ENCODE measurements at regions not wholly inside any gene's neighbourhood (a gene's known extent, or its start where the extent isn't known, plus 50 kb on each side); places are given as distances from the start of the nearest gene placed in this dataset.
"Not testable (repeated sequence)": the region's sequence is repeated elsewhere in the genome, so short reads cannot be mapped to it uniquely, and the experiment has no call there.

GRCh38 chr6:140806431-140806830 lies 1326.3 kb upstream of the GJE1 start:
- peaks cover 8% of the 10 kb centered on the region for H3K4me1 Mint-ChIP-seq
- CTCF ChIA-PET, result no interaction called here
- H3K36me3 Mint-ChIP-seq, result no peaks in the 10 kb centered on the region
- no peak for DNase-seq
- no peak overlapping the region for H3K27ac Mint-ChIP-seq
- H3K9me3 Mint-ChIP-seq, result no peaks in the 10 kb centered on the region
- no peaks in the 10 kb centered on the region for H3K27me3 Mint-ChIP-seq
- H3K4me3 Mint-ChIP-seq, result no peak overlapping the region

GRCh38 chr6:140794544-140794943 lies 1338.2 kb upstream of the GJE1 start:
- H3K9me3 Mint-ChIP-seq, result no peaks in the 10 kb centered on the region
- no peak overlapping the region for H3K4me3 Mint-ChIP-seq
- no peak overlapping the region for H3K27ac Mint-ChIP-seq
- CTCF ChIA-PET, result no interaction called here
- no peaks in the 10 kb centered on the region for H3K4me1 Mint-ChIP-seq
- no peak for DNase-seq
- H3K27me3 Mint-ChIP-seq, result no peaks in the 10 kb centered on the region
- no peaks in the 10 kb centered on the region for H3K36me3 Mint-ChIP-seq

- Mint-ChIP-seq H3K4me3 (no peak overlapping the region), H3K36me3 (no peaks in the 10 kb centered on the region), H3K27me3 (no peaks in the 10 kb centered on the region), H3K4me1 (no peaks in the 10 kb centered on the region), H3K27ac (no peak overlapping the region), H3K9me3 (no peaks in the 10 kb centered on the region)
- CTCF ChIA-PET, result no interaction called here
- DNase-seq, result no peak
These were observed 1342.6 kb upstream of the GJE1 start for GRCh38 chr6:140790109-140790508.

GRCh38 chr6:140789466-140789865 lies 1343.3 kb upstream of the GJE1 start:
- Mint-ChIP-seq H3K4me1 (no peaks in the 10 kb centered on the region), H3K4me3 (no peak overlapping the region), H3K27ac (no peak overlapping the region), H3K9me3 (no peaks in the 10 kb centered on the region), H3K36me3 (no peaks in the 10 kb centered on the region), H3K27me3 (no peaks in the 10 kb centered on the region)
- CTCF ChIA-PET, result no interaction called here
- no peak for DNase-seq

GRCh38 chr6:140785926-140786325 lies 1346.8 kb upstream of the GJE1 start:
- CTCF ChIA-PET, result no interaction called here
- H3K27me3 Mint-ChIP-seq, result no peaks in the 10 kb centered on the region
- H3K9me3 Mint-ChIP-seq, result no peaks in the 10 kb centered on the region

GRCh38 chr6:140784573-140784972 lies 1348.2 kb upstream of the GJE1 start:
- CTCF ChIA-PET, result no interaction called here
- Mint-ChIP-seq H3K27ac (no peak overlapping the region), H3K4me3 (no peak overlapping the region), H3K4me1 (no peaks in the 10 kb centered on the region), H3K9me3 (no peaks in the 10 kb centered on the region), H3K36me3 (no peaks in the 10 kb centered on the region), H3K27me3 (no peaks in the 10 kb centered on the region)
- DNase-seq, result no peak

More at GRCh38 chr6:140785926-140786325, 1346.8 kb upstream of the GJE1 start:
- no peak overlapping the region for H3K27ac Mint-ChIP-seq
- no peaks in the 10 kb centered on the region for H3K36me3 Mint-ChIP-seq
- DNase-seq, result no peak
- no peaks in the 10 kb centered on the region for H3K4me1 Mint-ChIP-seq
- H3K4me3 Mint-ChIP-seq, result no peak overlapping the region

- H3K9me3 Mint-ChIP-seq, H3K27me3 Mint-ChIP-seq, H3K27ac Mint-ChIP-seq, DNase-seq, H3K4me1 Mint-ChIP-seq, H3K36me3 Mint-ChIP-seq, H3K4me3 Mint-ChIP-seq, CTCF ChIA-PET: not testable (repeated sequence)
These were observed 1349.2 kb upstream of the GJE1 start for GRCh38 chr6:140783504-140783903.

GRCh38 chr6:140782941-140783340 lies 1349.8 kb upstream of the GJE1 start:
- H3K27ac Mint-ChIP-seq, result no peak overlapping the region
- no peaks in the 10 kb centered on the region for H3K9me3 Mint-ChIP-seq
- no peak for DNase-seq
- CTCF ChIA-PET, result no interaction called here
- no peak overlapping the region for H3K4me3 Mint-ChIP-seq
- no peaks in the 10 kb centered on the region for H3K36me3 Mint-ChIP-seq
- H3K4me1 Mint-ChIP-seq, result no peaks in the 10 kb centered on the region
- H3K27me3 Mint-ChIP-seq, result no peaks in the 10 kb centered on the region

GRCh38 chr6:140779991-140780596 lies 1352.6 kb upstream of the GJE1 start:
- Mint-ChIP-seq H3K4me3 (no peak overlapping the region), H3K27ac (no peak overlapping the region), H3K9me3 (no peaks in the 10 kb centered on the region), H3K27me3 (no peaks in the 10 kb centered on the region), H3K36me3 (no peaks in the 10 kb centered on the region), H3K4me1 (no peaks in the 10 kb centered on the region)
- DNase-seq, result no peak
- CTCF ChIA-PET, result no interaction called here

- no peaks in the 10 kb centered on the region for H3K4me1 Mint-ChIP-seq
- no peaks in the 10 kb centered on the region for H3K36me3 Mint-ChIP-seq
- CTCF ChIA-PET, result no interaction called here
- H3K9me3 Mint-ChIP-seq, result no peaks in the 10 kb centered on the region
- H3K27me3 Mint-ChIP-seq, result no peaks in the 10 kb centered on the region
- H3K27ac Mint-ChIP-seq, result no peak overlapping the region
- no peak for DNase-seq
- no peak overlapping the region for H3K4me3 Mint-ChIP-seq
These were observed 1353.4 kb upstream of the GJE1 start for GRCh38 chr6:140779341-140779740.

GRCh38 chr6:140777780-140778179 lies 1354.9 kb upstream of the GJE1 start:
- no peaks in the 10 kb centered on the region for H3K4me1 Mint-ChIP-seq
- H3K9me3 Mint-ChIP-seq, result no peaks in the 10 kb centered on the region
- H3K27ac Mint-ChIP-seq, result no peak overlapping the region
- no peaks in the 10 kb centered on the region for H3K27me3 Mint-ChIP-seq
- H3K36me3 Mint-ChIP-seq, result no peaks in the 10 kb centered on the region
- CTCF ChIA-PET, result no interaction called here
- no peak overlapping the region for H3K4me3 Mint-ChIP-seq
- DNase-seq, result no peak

- CTCF ChIA-PET, result no interaction called here
- no peaks in the 10 kb centered on the region for H3K4me1 Mint-ChIP-seq
- no peaks in the 10 kb centered on the region for H3K27me3 Mint-ChIP-seq
- H3K36me3 Mint-ChIP-seq, result no peaks in the 10 kb centered on the region
- H3K27ac Mint-ChIP-seq, result no peak overlapping the region
- no peak for DNase-seq
- H3K9me3 Mint-ChIP-seq, result no peaks in the 10 kb centered on the region
- no peak overlapping the region for H3K4me3 Mint-ChIP-seq
These were observed 1357.7 kb upstream of the GJE1 start for GRCh38 chr6:140775061-140775460.

- Mint-ChIP-seq H3K36me3 (no peaks in the 10 kb centered on the region), H3K9me3 (peaks cover 2% of the 10 kb centered on the region)
- CTCF ChIA-PET, result no interaction called here
These were observed 1358.6 kb upstream of the GJE1 start for GRCh38 chr6:140774080-140774505.

GRCh38 chr6:140773276-140773675 lies 1359.4 kb upstream of the GJE1 start:
- Mint-ChIP-seq H3K27me3 (no peaks in the 10 kb centered on the region), H3K27ac (no peak overlapping the region), H3K9me3 (peaks cover 3% of the 10 kb centered on the region), H3K4me3 (no peak overlapping the region), H3K4me1 (no peaks in the 10 kb centered on the region), H3K36me3 (no peaks in the 10 kb centered on the region)
- CTCF ChIA-PET, result no interaction called here
- DNase-seq, result no peak

More at GRCh38 chr6:140774080-140774505, 1358.6 kb upstream of the GJE1 start:
- no peak overlapping the region for H3K27ac Mint-ChIP-seq
- no peaks in the 10 kb centered on the region for H3K27me3 Mint-ChIP-seq
- H3K4me1 Mint-ChIP-seq, result no peaks in the 10 kb centered on the region
- DNase-seq, result no peak
- no peak overlapping the region for H3K4me3 Mint-ChIP-seq

- H3K4me3 Mint-ChIP-seq, result no peak overlapping the region
These were observed 1360.1 kb upstream of the GJE1 start for GRCh38 chr6:140772576-140772975.

GRCh38 chr6:140768133-140768532 lies 1364.6 kb upstream of the GJE1 start:
- Mint-ChIP-seq H3K27me3 (no peaks in the 10 kb centered on the region), H3K9me3 (peaks cover 5% of the 10 kb centered on the region), H3K4me3 (no peak overlapping the region), H3K36me3 (no peaks in the 10 kb centered on the region), H3K4me1 (no peaks in the 10 kb centered on the region), H3K27ac (no peak overlapping the region)
- CTCF ChIA-PET, result no interaction called here
- DNase-seq, result no peak

More at GRCh38 chr6:140772576-140772975, 1360.1 kb upstream of the GJE1 start:
- H3K27ac Mint-ChIP-seq, result no peak overlapping the region
- H3K36me3 Mint-ChIP-seq, result no peaks in the 10 kb centered on the region
- CTCF ChIA-PET, result no interaction called here
- no peaks in the 10 kb centered on the region for H3K27me3 Mint-ChIP-seq
- DNase-seq, result no peak
- H3K9me3 Mint-ChIP-seq, result peaks cover 5% of the 10 kb centered on the region
- H3K4me1 Mint-ChIP-seq, result no peaks in the 10 kb centered on the region
